ENCODE measurements at regions not wholly inside any gene's neighbourhood (a gene's known extent, or its start where the extent isn't known, plus 50 kb on each side); places are given as distances from the start of the nearest gene placed in this dataset.
A peak's percentile ranks its signal among the peaks of the same experiment; 100 is the strongest.

GRCh38 chr3:177824190-177824786 lies 627.0 kb upstream of the TBL1XR1 start (continued):
- TF ChIP-seq ZNF879 (CRISPR knock-in tag; IDR thresholded peaks at IDR 0.05): no peak
- peak; percentile 72 for TF ChIP-seq ZNF800 (CRISPR knock-in tag; IDR thresholded peaks at IDR 0.05)
- TF ChIP-seq ZKSCAN1 (IDR thresholded peaks at IDR 0.05; ENCODE audit: low read length): 0 out of 2 replicates have a peak, but pooled peaks have one; percentile 11
- TF ChIP-seq NKX3-1 (CRISPR knock-in tag; IDR thresholded peaks at IDR 0.05): peak; percentile 26; the same call in 1 of the 2 replicates
- TF ChIP-seq ZFP91 (CRISPR knock-in tag; IDR thresholded peaks at IDR 0.05; ENCODE audit: borderline replicate concordance): no peak
- no peak for TF ChIP-seq DZIP1 (CRISPR knock-in tag; IDR thresholded peaks at IDR 0.05)
- TF ChIP-seq ELK4 (CRISPR knock-in tag; IDR thresholded peaks at IDR 0.05; ENCODE audit: borderline replicate concordance): no peak
- no peak for TF ChIP-seq THAP8 (CRISPR knock-in tag; IDR thresholded peaks at IDR 0.05; ENCODE audit: borderline replicate concordance)
- TF ChIP-seq PPARG (CRISPR knock-in tag; conservative IDR thresholded peaks at IDR 0.05): peak; percentile 96
- no peak for TF ChIP-seq ZNF841 (CRISPR knock-in tag; IDR thresholded peaks at IDR 0.05; ENCODE audit: borderline replicate concordance)
- TF ChIP-seq ZNF18 (CRISPR knock-in tag; IDR thresholded peaks at IDR 0.05; ENCODE audit: insufficient replicate concordance): no peak
- no peak for TF ChIP-seq HOXA5 (CRISPR knock-in tag; IDR thresholded peaks at IDR 0.05)
- peak; percentile 96 for TF ChIP-seq ZNF205 (CRISPR knock-in tag; IDR thresholded peaks at IDR 0.05)
- TF ChIP-seq ZNF101 (CRISPR knock-in tag; IDR thresholded peaks at IDR 0.05; ENCODE audit: borderline replicate concordance, low read depth): no peak
- no peak for TF ChIP-seq ZNF337 (CRISPR knock-in tag; IDR thresholded peaks at IDR 0.05; ENCODE audit: borderline replicate concordance, low read depth)
- no peak for TF ChIP-seq AGO1 (IDR thresholded peaks at IDR 0.05; ENCODE audit: low read depth, low read length, poor library complexity, severe bottlenecking)
- no peak for TF ChIP-seq RAD51 (IDR thresholded peaks at IDR 0.05; ENCODE audit: borderline replicate concordance)
- TF ChIP-seq ZBTB7B (CRISPR knock-in tag; IDR thresholded peaks at IDR 0.05): peak; percentile 92
- no peak; the same call in 1 of the 2 replicates for TF ChIP-seq ZNF556 (CRISPR knock-in tag; IDR thresholded peaks at IDR 0.05; ENCODE audit: borderline replicate concordance)
- 0 out of 2 replicates have a peak, but pooled peaks have one; percentile 41 for TF ChIP-seq KLF6 (CRISPR knock-in tag; IDR thresholded peaks at IDR 0.05)
